Gastrocnemius medialis (tissue), 4 donors: ENCODE measurements at regions not wholly inside any gene's neighbourhood (a gene's known extent, or its start where the extent isn't known, plus 50 kb on each side); places are given as distances from the start of the nearest gene placed in this dataset.

Experiments used
- POLR2A ChIP-seq, 2 donors: fragments of 450-650 bp; IDR thresholded peaks; one replicate each; pipeline ENCODE4 v1.6.1; 2017; ENCODE audit warnings: antibody characterized with exemption in 2 of 2, mild to moderate bottlenecking in 2 of 2, moderate library complexity in 2 of 2
- TF ChIP-seq, protein P1 (sequence below), 5 experiments: fragments of 450-650 bp in 3 of 5; fragments of 200-600 bp in 2 of 5; sonication (generic) in 2 of 5; IDR thresholded peaks in 4 of 5; conservative IDR thresholded peaks in 1 of 5; 1 replicate in 4 of 5; 2 replicates in 1 of 5; pipeline ENCODE4 v1.5.1; 2016 to 2019; ENCODE audit warnings: antibody characterized with exemption in 5 of 5, mild to moderate bottlenecking in 3 of 5, moderate library complexity in 3 of 5

DNA sequence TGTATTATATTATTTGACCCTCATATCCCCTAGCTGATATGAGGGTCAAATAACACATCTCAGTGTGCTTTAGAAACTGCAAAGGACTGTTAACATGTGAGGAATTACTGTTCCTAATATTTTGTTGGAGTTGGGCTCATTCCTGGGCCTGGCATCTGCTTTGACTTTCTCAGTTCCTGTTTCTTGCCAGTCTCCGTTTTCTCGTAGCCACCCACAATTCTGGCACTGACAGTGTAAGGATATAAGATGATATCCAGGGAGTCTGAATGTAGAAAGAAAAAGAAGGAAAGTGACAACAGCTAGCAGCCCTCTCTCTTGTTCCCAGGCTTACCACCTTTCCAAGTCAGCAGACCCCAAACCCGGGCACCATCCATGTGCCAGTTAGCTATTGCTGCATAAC, 54.4 kb upstream of the SCMH1 start:
- TF ChIP-seq, protein P1, sequence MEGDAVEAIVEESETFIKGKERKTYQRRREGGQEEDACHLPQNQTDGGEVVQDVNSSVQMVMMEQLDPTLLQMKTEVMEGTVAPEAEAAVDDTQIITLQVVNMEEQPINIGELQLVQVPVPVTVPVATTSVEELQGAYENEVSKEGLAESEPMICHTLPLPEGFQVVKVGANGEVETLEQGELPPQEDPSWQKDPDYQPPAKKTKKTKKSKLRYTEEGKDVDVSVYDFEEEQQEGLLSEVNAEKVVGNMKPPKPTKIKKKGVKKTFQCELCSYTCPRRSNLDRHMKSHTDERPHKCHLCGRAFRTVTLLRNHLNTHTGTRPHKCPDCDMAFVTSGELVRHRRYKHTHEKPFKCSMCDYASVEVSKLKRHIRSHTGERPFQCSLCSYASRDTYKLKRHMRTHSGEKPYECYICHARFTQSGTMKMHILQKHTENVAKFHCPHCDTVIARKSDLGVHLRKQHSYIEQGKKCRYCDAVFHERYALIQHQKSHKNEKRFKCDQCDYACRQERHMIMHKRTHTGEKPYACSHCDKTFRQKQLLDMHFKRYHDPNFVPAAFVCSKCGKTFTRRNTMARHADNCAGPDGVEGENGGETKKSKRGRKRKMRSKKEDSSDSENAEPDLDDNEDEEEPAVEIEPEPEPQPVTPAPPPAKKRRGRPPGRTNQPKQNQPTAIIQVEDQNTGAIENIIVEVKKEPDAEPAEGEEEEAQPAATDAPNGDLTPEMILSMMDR (IDR thresholded peaks at IDR 0.05 in 4 of 5, conservative IDR thresholded peaks at IDR 0.05 in 1 of 5) = no peak
- TF ChIP-seq POLR2A (IDR thresholded peaks at IDR 0.05) = no peak
